Astrocyte of the cerebellum (primary cell): ENCODE measurements at regions not wholly inside any gene's neighbourhood (a gene's known extent, or its start where the extent isn't known, plus 50 kb on each side); places are given as distances from the start of the nearest gene placed in this dataset.
"Not testable (repeated sequence)": the region's sequence is repeated elsewhere in the genome, so short reads cannot be mapped to it uniquely, and the experiment has no call there.

ENCODE experiments used
- DNase-seq: peaks from one replicate; pipeline ENCODE4 v3.0.0-alpha.2; 2011; ENCODE audit warnings: low read depth
- H3K4me3 ChIP-seq: 2 replicates; pipeline ENCODE4 v1.5.1; 2011; ENCODE audit warnings: mild to moderate bottlenecking, low read depth, low read length, moderate library complexity
- CTCF ChIP-seq: IDR thresholded peaks from 2 replicates; pipeline ENCODE4 v1.5.1; 2012; ENCODE audit warnings: low read length, low read depth, moderate library complexity, mild to moderate bottlenecking; ENCODE audit errors: missing control alignments
- in situ Hi-C: cut with HindIII; loops from 2 replicates; pipeline ENCODE4 v1.10.0; 2017; ENCODE audit warnings: low sequenced_read_pairs

GRCh38 chrX:34826964-34827363 is 115.6 kb upstream of the FAM47B start:
- no peak overlapping the region for H3K4me3 ChIP-seq
- no peak for DNase-seq
- TF ChIP-seq CTCF, result no peak
- in situ Hi-C loops, result no loop called here

DNA sequence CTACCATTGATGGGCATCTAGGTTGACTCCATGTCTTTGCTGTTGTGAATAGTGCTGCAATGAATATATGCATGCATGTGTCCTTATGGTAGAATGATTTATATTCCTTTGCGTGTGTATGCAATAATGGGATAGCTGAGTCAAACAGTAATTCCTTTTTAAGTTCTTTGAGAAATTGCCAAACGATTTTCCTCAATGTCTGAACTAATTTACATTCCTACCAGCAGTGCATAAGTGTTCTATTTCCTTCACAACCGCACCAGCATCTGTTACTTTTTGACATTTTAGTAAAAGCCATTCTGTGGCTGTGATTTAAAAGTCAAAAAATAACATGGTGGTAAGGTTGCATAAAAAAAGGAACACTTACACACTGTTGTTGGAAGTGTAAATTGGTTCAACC is 103.1 kb upstream of the FAM47B start:
- in situ Hi-C loops, result no loop called here
- DNase-seq, result no peak
- no peak for TF ChIP-seq CTCF
- no peak overlapping the region for H3K4me3 ChIP-seq

DNA sequence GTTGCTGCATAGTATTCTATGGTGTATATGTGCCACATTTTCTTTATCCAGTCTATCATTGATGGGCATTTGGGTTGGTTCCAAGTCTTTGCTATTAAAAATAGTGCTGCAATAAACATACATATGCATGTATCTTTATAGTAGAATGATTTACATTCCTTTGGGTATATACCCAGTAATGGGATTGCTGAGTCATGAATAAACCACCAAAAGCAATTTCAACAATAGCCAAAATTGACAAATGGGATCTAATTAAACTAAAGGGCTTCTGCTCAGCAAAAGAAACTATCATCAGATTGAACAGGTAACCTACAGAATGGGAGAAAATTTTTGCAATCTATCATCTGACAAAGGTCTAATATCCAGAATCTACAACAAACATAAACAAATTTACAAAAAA is 101.4 kb upstream of the FAM47B start:
- in situ Hi-C loops, result not testable (repeated sequence)

DNA sequence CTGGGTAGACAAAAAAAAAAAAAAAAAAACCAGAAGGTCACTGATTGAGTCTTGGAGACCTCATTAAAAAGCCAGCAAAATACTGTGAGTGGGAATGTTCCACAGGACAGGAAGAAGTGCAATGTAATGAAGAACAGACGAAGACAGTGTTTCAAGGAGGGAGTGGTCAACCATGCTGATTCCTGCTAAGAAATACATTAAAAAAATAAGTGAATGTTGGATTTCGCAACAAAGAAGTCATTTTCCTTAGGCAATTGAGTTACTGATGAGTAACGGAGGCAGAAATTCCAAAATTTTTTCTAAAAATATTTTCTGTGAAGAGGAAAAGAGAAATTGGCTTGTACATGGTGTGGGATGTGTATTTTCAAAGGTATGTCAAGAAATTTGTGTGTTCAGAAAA is 94.3 kb upstream of the FAM47B start:
- TF ChIP-seq CTCF, result no peak
- in situ Hi-C loops, result no loop called here
- no peak overlapping the region for H3K4me3 ChIP-seq
- DNase-seq, result no peak

More for the DNA sequence above, 101.4 kb upstream of the FAM47B start:
- not testable (repeated sequence) for DNase-seq, H3K4me3 ChIP-seq

DNA sequence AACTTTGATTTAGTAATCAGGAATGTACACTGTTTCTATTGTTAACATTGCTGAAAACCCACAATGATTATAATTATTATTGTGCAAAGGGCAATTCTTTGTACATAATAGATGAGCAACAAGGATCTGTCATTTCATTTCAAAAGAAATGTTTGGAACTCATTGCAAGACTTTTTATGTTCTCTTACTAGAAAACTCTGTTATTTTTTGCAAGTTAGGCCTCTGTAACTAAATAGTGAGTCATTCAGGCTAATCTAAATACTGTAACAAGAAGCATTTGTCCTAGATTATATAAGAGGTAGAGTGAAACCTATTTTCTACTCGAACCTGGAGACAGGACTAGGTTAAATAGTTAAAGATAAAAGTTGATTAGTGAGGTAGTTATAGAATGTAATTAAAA is 93.2 kb upstream of the FAM47B start:
- in situ Hi-C loops, result no loop called here
- no peak overlapping the region for H3K4me3 ChIP-seq
- DNase-seq, result no peak
- no peak for TF ChIP-seq CTCF

DNA sequence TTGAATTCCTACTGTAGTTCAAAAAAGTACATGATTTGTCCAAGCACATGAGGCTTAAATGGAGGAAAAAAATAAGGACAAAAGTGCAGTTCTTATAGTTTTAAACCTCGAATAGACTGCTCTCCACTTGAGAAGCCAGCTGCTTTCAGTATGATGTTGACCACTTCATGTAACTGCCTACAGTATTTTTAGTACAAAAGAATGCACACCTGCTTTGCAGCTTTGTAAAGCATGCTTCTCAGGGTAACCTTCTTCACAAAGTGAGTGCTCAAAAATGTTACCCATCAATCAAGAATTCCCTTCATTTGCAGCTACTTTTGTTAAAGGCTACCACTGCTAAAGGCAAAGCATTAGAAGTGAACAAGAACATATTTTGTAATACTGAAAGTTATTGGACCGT is 83.4 kb upstream of the FAM47B start:
- TF ChIP-seq CTCF, result no peak
- in situ Hi-C loops, result no loop called here
- no peak for DNase-seq
- no peak overlapping the region for H3K4me3 ChIP-seq

- DNase-seq, result no peak
- no peak overlapping the region for H3K4me3 ChIP-seq
- TF ChIP-seq CTCF, result no peak
- in situ Hi-C loops, result no loop called here
Observed at GRCh38 chrX:34863906-34864305, 78.7 kb upstream of the FAM47B start.
